GM23248 (cell line): ENCODE measurements at regions not wholly inside any gene's neighbourhood (a gene's known extent, or its start where the extent isn't known, plus 50 kb on each side); places are given as distances from the start of the nearest gene placed in this dataset.

Source experiments
- EZH2 ChIP-seq: fragments of 200-600 bp; sonication (generic); IDR thresholded peaks from 2 replicates; pipeline ENCODE4 v1.6.1; 2018; ENCODE audit warnings: antibody characterized with exemption, mild to moderate bottlenecking; ENCODE audit not compliant: insufficient read depth, poor library complexity, severe bottlenecking
- EZH2phosphoT487 ChIP-seq: fragments of 200-600 bp; sonication (generic); IDR thresholded peaks from 2 replicates; pipeline ENCODE4 v1.6.1; 2018; ENCODE audit warnings: antibody characterized with exemption, moderate library complexity, mild to moderate bottlenecking, low read depth; ENCODE audit not compliant: insufficient read depth

DNA sequence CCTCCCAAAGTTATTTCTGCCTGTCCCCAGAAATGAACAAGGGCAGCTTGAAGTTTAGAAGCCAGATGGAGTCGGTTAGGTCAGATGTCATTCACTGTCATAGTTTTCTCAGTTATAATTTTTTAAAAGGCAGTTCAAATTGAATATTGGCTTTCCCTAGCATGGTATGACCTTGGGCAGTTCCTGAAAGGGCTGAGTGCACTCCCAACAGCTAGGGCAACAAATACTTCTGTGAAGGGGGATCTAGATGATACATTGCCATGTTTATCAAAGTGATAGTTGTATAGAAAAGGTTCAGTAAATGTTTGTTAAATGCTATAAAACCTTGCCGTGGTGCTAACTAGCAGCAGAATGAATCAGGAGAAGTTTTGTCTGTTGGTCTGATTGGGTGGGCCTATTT is 938.1 kb upstream of the GRIA3 start:
- TF ChIP-seq EZH2 (no peak), EZH2phosphoT487 (no peak)
